D721Med (cell line): ENCODE measurements at regions not wholly inside any gene's neighbourhood (a gene's known extent, or its start where the extent isn't known, plus 50 kb on each side); places are given as distances from the start of the nearest gene placed in this dataset.

Source experiments
- DNase-seq: peaks from one replicate; pipeline ENCODE4 v3.0.0; 2011; ENCODE audit warnings: low spot score; ENCODE audit not compliant: insufficient read length
- FAIRE-seq: peaks from 2 replicates; lab custom pipeline; 2011; peaks lifted over from hg19 to GRCh38; lab: Jason Lieb, UNC
- CTCF ChIP-seq: IDR thresholded peaks from 2 replicates; pipeline ENCODE4 v1.5.1; 2012; ENCODE audit warnings: mild to moderate bottlenecking, control low read depth; ENCODE audit not compliant: insufficient read depth; ENCODE audit errors: missing control alignments

GRCh38 chr3:194854206-194854605 lies 168.5 kb downstream of the FAM43A start:
- FAIRE-seq (no peak), DNase-seq (no peak)

GRCh38 chr3:194854659-194855390 lies 169.1 kb downstream of the FAM43A start:
- TF ChIP-seq CTCF, result no peak

More at GRCh38 chr3:194854206-194854605, 168.5 kb downstream of the FAM43A start:
- TF ChIP-seq CTCF, result no peak

GRCh38 chr3:194856296-194856695 lies 170.6 kb downstream of the FAM43A start:
- FAIRE-seq (no peak), DNase-seq (no peak)
- TF ChIP-seq CTCF, result no peak

More at GRCh38 chr3:194854659-194855390, 169.1 kb downstream of the FAM43A start:
- FAIRE-seq (no peak), DNase-seq (no peak)

GRCh38 chr3:194857469-194858113 lies 171.9 kb downstream of the FAM43A start:
- no peak for TF ChIP-seq CTCF
- FAIRE-seq (no peak), DNase-seq (no peak)

- TF ChIP-seq CTCF, result no peak
- FAIRE-seq (no peak), DNase-seq (no peak)
Measured at GRCh38 chr3:194858382-194858781, 172.7 kb downstream of the FAM43A start.

GRCh38 chr3:194860725-194861124 lies 175.0 kb downstream of the FAM43A start:
- no peak for TF ChIP-seq CTCF
- DNase-seq (no peak), FAIRE-seq (no peak)

GRCh38 chr3:194861375-194861774 lies 175.7 kb downstream of the FAM43A start:
- FAIRE-seq (no peak), DNase-seq (no peak)
- TF ChIP-seq CTCF, result no peak
